Prostate gland (tissue), 2 donors: ENCODE measurements at regions not wholly inside any gene's neighbourhood (a gene's known extent, or its start where the extent isn't known, plus 50 kb on each side); places are given as distances from the start of the nearest gene placed in this dataset.

Experiments used
- DNase-seq: peaks from one replicate; pipeline ENCODE4 v3.0.0-alpha.2; 2019; ENCODE audit warnings: low spot score
- H3K27ac ChIP-seq, 2 donors: fragments of 200-600 bp; sonication (generic); 2 replicates each; pipeline ENCODE4 v1.5.1; 2017 to 2019
- H3K27me3 ChIP-seq: fragments of 200-600 bp; sonication (generic); replicated peaks from 2 replicates; pipeline ENCODE4 v1.5.1; 2019; ENCODE audit not compliant: insufficient read depth
- H3K36me3 ChIP-seq, 2 donors: fragments of 200-600 bp; sonication (generic); 1 replicate in 1 of 2; 2 replicates in 1 of 2; pipeline versions ENCODE4 v1.5.1 to v1.8.1; 2017 to 2019
- H3K4me1 ChIP-seq: fragments of 200-600 bp; sonication (generic); replicated peaks from 2 replicates; pipeline ENCODE4 v1.5.1; 2019
- H3K4me3 ChIP-seq, 2 donors: fragments of 200-600 bp; sonication (generic); 2 replicates each; pipeline ENCODE4 v1.5.1; 2017 to 2019
- H3K9me3 ChIP-seq: fragments of 200-600 bp; sonication (generic); 2 replicates; pipeline ENCODE4 v1.5.1; 2017
- CTCF ChIP-seq, 4 experiments: fragments of 200-600 bp in 2 of 4; fragments of 450-650 bp in 2 of 4; sonication (generic) in 2 of 4; IDR thresholded peaks; 1 replicate in 3 of 4; 2 replicates in 1 of 4; pipeline ENCODE4 v1.5.1; 2016 to 2019; ENCODE audit warnings: antibody characterized with exemption in 4 of 4, mild to moderate bottlenecking in 2 of 4, moderate library complexity in 2 of 4
- POLR2A ChIP-seq: fragments of 450-650 bp; IDR thresholded peaks from one replicate; pipeline ENCODE4 v1.6.1; 2016; ENCODE audit warnings: antibody characterized with exemption, mild to moderate bottlenecking
- POLR2AphosphoS5 ChIP-seq: sonication (generic); formaldehyde crosslinking; IDR thresholded peaks from one replicate; pipeline ENCODE4 v1.6.1; 2017; ENCODE audit warnings: antibody characterized with exemption
- WGBS: methylation state at CpG from one replicate; pipeline ENCODE4 v1.1.5; 2018; 5-methylcytosine and 5-hydroxymethylcytosine counted together
- intact Hi-C: fragments of 100-400 bp; cut with DNase I; formaldehyde crosslinking; loops from one replicate; pipeline ENCODE4 v1.14.2; 2022

DNA sequence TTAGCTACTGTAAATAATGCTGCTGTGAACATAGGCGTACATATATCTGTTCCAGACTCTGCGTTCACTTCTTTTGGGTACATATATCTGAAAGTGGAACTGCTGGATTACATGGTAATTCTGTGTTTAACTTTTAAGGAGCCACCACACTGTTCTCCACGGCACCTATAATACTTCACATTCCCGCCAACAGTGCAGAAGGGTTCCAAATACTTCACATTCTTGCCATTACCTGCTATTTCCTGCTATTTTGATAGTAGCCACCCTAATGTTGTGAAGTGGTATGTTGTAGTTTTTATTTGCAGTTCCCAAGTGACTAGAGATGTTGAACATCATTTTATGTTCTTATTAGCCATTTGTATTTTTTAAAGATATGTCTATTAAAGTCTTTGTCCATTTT, 377.4 kb upstream of the SLC10A2 start:
- intact Hi-C loops: no loop called here
- no peaks in the 10 kb centered on the region for H3K9me3 ChIP-seq
- no peaks in the 10 kb centered on the region for H3K36me3 ChIP-seq
- H3K4me3 ChIP-seq: no peak overlapping the region
- no peaks in the 10 kb centered on the region for H3K4me1 ChIP-seq
- TF ChIP-seq POLR2AphosphoS5 (no peak), CTCF (IDR thresholded peaks at IDR 0.05) (no peak), POLR2A (no peak)
- no peak overlapping the region for H3K27ac ChIP-seq
- H3K27me3 ChIP-seq: no peaks in the 10 kb centered on the region
- WGBS: 84% methylated on average over 4 of the region's 4 CpGs
- no peak for DNase-seq

DNA sequence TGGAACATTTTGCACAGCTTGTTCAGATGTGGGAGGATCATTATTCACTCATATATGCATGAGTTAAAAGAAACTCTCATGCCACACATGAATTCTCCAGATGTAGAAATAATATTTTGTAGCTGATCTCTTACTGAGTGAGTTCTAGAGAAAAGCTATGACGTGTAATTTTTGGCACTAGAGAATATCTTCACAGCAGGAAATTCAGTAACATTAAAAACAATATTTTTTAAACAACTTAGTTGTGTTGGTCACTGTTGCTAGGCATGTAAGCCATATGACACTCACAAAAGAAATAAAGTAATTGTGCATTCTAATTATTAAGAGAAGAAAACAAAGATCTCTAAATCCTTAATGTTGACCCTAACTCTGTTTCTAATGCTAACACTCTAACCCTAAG, 371.4 kb upstream of the SLC10A2 start:
- WGBS: 70% methylated on average over 1 of the region's 1 CpG
- intact Hi-C loops: no loop called here
- H3K36me3 ChIP-seq: no peaks in the 10 kb centered on the region
- H3K4me3 ChIP-seq: no peak overlapping the region
- H3K9me3 ChIP-seq: no peaks in the 10 kb centered on the region
- no peaks in the 10 kb centered on the region for H3K27me3 ChIP-seq
- no peaks in the 10 kb centered on the region for H3K4me1 ChIP-seq
- no peak for TF ChIP-seq CTCF (IDR thresholded peaks at IDR 0.05)
- TF ChIP-seq POLR2A: no peak
- TF ChIP-seq POLR2AphosphoS5: no peak
- H3K27ac ChIP-seq: no peak overlapping the region
- no peak for DNase-seq

GRCh38 chr13:103436057-103436654, 369.9 kb upstream of the SLC10A2 start:
- Histone ChIP-seq H3K27ac (no peak overlapping the region), H3K36me3 (no peaks in the 10 kb centered on the region), H3K27me3 (no peaks in the 10 kb centered on the region), H3K9me3 (no peaks in the 10 kb centered on the region), H3K4me1 (no peaks in the 10 kb centered on the region), H3K4me3 (no peak overlapping the region)
- WGBS: 83% methylated on average over 10 of the region's 10 CpGs
- DNase-seq: no peak
- intact Hi-C loops: no loop called here
- TF ChIP-seq POLR2A (no peak), POLR2AphosphoS5 (no peak), CTCF (IDR thresholded peaks at IDR 0.05) (no peak)

DNA sequence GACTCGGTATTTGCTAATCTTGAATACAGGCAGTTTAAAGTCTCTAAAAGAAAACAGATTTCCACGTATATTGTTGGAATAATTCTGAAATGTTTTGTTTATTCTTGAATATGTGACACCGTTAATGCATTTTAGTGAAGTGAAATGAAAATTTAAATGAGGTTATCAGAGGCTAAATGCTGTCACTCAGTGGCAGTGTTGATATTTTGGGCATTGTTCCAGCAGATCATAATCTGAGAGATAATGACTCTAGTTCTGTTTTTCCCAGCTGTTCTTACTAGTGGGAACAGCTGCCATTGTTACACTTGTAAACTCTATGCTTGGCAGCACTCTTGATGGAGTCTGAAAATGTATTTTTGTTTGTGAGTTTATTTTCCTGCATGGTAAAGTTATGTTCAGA, 365.6 kb upstream of the SLC10A2 start:
- intact Hi-C loops: no loop called here
- TF ChIP-seq POLR2AphosphoS5: no peak
- TF ChIP-seq POLR2A: no peak
- no peak for TF ChIP-seq CTCF (IDR thresholded peaks at IDR 0.05)

GRCh38 chr13:103430368-103430767, 364.2 kb upstream of the SLC10A2 start:
- TF ChIP-seq POLR2A: no peak
- no peak for TF ChIP-seq CTCF (IDR thresholded peaks at IDR 0.05)
- TF ChIP-seq POLR2AphosphoS5: no peak
- no peaks in the 10 kb centered on the region for H3K4me1 ChIP-seq
- 28% methylated on average over 4 of the region's 4 CpGs for WGBS
- intact Hi-C loops: no loop called here
- no peak for DNase-seq
- no peaks in the 10 kb centered on the region for H3K9me3 ChIP-seq
- no peak overlapping the region for H3K27ac ChIP-seq
- no peaks in the 10 kb centered on the region for H3K36me3 ChIP-seq
- no peak overlapping the region for H3K4me3 ChIP-seq
- no peaks in the 10 kb centered on the region for H3K27me3 ChIP-seq

More for the DNA sequence above, 365.6 kb upstream of the SLC10A2 start:
- 62% methylated on average over 3 of the region's 3 CpGs for WGBS
- H3K27me3 ChIP-seq: no peaks in the 10 kb centered on the region
- H3K36me3 ChIP-seq: no peaks in the 10 kb centered on the region
- H3K9me3 ChIP-seq: no peaks in the 10 kb centered on the region
- no peak for DNase-seq
- no peak overlapping the region for H3K4me3 ChIP-seq
- H3K27ac ChIP-seq: no peak overlapping the region
- no peaks in the 10 kb centered on the region for H3K4me1 ChIP-seq
